Inflammatory macrophage treated with lipopolysaccharide for 1 hour (primary cell): ENCODE measurements at regions not wholly inside any gene's neighbourhood (a gene's known extent, or its start where the extent isn't known, plus 50 kb on each side); places are given as distances from the start of the nearest gene placed in this dataset.
"Not testable (repeated sequence)": the region's sequence is repeated elsewhere in the genome, so short reads cannot be mapped to it uniquely, and the experiment has no call there.

Experiments used
- DNase-seq, 2 donors: peaks; one replicate each; pipeline ENCODE4 v3.0.0-alpha.2; 2020 to 2022

DNA sequence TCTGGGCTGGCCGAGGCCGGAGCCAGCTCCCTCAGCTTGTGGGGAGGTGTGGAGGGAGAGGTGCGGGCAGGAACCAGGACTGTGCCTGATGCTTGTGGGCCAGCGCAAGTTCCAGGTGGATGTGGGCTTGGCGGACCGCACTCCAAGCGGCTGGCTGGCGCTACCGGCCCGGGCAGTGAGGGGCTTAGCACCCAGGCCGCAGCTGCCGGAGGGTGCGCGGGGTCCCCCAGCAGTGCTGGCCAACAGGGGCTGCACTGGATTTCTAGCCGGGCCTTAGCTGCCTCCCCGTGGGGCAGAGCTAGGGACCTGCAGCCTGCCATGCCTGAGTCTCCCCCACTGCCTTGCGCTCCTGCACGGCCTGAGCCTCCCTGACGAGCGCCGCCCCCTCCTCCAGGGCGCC is 242.8 kb downstream of the CCSER2 start:
- no peak for DNase-seq

DNA sequence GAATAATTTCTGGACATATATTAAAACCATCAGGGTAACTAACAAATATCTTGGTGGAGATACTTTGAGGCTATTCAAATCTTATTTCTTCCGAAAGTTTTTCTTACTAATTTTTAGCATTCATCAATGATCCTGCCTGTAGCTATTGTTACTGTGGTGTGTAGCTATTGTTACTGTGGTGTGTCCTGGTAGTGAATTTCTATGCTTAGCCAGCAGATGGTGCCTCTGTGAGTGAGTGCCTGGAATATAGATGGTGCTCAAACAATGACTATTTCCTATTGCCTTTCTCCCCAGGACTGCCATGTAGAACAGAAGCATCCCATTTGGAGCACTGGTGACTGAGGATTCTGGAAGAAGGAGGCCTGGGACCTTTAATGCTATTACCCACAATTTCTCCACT is 245.7 kb downstream of the CCSER2 start:
- no peak for DNase-seq

DNA sequence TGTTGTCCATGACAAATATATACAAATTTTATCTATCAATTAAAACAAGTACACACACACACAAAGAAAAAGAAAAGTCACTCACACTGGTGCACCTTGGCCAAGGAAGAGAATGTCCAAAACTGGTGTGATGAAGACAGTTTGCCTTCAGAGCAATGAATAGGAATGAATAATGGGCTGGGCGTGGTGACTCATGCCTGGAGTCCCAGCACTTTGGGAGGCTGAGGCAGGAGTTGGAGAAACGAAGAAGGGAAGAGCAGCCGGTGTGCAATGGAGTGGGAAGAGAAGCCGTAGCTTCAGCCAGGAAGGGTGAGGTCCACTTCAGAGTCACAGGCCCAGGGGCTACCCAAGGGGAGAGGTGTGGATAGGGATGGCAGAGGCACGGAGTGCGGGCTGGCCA is 253.6 kb downstream of the CCSER2 start:
- DNase-seq: no peak

DNA sequence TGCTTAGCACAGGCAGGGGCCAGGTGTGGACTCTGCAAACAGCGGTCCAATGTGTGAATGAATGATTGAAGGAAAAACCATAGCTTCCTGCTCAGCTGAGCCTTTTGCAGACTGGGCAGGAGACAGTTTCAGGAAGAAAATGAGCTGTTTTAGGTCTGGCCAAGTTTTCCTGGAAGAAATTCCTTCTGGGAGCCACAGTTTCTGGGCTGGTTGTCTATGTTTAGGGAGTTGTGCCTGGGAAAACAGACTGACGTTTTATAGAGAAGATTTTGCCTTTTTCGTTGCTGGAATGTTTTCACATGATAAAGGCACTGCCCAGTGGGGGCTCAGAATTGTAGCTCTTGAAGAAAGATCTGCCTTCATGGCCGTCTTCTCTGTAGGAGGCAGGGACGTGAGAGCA is 255.1 kb downstream of the CCSER2 start:
- DNase-seq: no peak

DNA sequence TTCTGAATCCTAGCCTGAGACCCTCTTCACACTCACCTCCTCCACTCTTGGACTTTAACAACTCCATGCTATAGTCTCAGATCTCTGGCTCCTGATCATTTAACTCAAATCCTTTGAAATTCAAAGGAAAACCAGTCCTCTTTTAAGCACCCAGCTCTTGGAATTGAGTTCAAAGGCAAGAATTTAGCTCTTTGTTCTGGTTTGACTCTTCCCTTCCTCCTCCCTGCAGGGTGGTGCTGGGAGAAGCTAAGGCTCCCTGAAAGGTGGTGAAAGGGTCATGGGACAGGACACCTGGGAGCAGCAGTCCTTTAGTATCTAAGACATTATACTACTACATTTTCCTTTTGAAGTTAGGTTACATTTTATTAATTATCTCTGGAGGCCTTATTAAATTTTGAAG is 259.4 kb downstream of the CCSER2 start:
- no peak for DNase-seq

DNA sequence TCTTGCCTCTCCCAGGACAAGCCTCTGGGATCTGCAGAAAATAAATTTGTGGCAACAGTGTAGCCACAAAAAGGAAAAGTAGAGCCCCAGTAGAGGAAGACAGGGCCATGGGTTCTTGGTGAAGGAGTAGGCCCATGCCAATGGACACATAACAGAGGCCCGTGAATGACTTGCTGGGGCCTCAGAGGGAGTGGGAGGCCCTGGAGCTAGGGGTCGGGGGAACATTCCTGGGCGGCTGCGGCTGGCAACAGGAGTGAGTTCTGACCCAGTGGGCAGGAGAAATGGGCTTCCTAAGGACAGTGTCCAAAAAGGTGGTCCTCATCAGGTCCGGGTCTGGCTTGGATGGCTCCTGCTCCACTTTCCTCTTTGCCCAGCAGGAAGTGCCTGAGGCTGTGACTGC is 260.0 kb downstream of the CCSER2 start:
- no peak for DNase-seq

DNA sequence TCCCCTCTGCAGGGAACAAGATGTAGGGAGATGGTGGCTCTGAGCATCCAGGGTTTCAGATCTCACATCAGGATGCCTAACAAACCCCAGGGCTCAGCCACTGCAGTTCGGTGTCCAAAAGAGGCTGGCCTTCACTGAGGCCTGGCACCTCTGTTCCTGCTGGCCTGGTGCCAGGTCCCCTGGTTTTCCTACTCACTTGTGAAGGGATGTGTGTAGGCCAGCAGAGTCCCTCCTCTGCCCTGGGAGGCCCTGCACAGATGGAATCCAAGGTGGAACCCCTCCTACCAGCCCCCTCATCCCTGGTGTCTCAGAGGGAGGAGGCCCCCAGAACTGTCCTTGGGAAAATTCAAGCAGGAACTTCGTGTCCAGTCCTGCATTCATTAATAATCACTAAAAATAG is 260.6 kb downstream of the CCSER2 start:
- no peak for DNase-seq

DNA sequence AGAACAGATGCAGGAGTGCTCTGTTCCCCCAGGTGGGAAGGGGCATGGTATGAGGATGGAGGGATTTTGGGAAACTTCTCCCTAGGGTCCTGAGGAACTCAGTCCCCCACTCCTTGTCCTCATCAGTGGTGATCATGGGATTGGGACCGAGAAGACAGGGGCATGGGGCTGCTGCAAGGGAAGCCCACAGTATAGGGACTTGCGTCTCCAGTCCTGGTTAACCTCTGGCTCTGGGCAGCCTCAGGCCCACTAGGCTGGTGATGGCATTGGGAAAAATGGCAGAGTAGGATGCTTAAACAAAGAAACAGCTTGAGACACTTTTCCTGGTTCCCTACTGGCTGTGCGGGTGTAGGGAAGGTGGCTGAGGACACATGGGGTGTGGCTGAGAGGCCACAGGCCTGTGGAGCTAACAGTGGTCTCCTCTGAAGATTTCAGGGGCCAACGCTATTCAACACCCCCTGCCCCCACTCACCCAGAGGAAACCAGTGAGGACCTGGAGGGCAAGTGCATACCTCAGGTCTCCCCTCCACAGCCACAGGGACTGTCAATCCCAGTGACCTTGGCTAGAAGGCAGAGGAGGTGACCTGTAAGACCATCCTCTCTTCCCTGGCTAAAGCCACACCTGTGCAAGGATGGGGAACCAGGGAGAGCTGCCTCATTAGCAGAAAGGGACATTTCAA is 261.3 kb downstream of the CCSER2 start:
- no peak for DNase-seq

DNA sequence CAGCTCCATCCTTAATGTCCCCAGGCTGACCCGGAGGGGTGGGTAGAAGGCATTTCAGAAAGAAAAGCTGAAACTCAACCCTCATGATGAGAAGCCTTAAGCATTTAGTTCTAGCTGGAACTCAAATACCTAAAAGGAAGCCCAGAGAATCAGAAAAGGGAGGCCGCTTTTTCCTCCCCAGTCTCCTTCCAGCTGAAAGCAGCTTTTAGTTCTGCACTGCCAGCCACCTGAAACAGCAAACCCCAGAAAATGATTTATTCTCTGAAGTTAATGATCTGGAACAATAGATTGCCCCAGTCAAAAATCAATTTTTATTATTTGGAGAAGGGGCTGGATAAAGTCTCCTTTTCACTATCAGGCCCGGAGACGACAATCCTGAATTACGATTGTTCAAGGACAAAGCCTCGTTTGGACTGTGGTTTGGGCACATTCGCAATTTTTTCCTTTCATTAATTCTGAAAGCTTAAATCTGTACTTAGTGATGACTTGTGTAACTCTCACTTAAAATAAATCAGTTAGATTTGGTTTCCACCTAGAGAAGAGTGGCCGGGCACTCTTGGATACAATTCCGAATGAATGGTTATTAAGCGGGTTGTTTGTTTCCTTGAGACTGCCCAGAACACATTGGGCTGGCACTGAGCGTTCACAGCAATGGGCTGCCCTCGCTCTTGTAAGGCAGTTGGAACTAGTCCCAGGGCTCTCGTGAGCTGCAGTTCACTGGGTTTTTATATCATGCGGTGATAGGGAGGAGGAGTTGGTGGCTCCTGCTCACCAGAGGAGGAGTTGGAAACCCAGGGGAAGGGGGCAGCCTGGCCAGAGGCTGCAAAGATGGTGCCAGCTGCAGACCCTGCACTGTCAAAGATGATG is 262.2 kb downstream of the CCSER2 start:
- DNase-seq: no peak

DNA sequence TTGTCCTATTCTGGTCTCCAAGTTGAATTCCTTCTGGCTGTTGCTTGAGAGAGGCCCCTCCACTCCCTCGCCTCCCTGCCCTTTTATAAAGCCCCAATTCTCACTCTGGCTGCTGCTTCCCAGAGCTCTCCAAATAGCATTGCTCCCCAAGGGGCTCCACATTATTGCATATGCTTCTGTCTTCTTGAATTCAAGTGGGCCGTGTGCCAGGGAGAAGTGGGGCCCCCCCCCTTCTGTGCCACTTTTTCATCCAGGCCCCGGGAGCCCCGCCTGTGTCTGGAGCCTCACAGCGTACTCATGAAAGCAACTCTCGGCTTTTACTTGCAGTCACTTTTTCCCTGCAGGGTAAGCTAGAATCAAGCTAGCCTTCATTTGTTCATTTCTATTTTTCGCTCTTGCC is 265.1 kb downstream of the CCSER2 start:
- no peak for DNase-seq

DNA sequence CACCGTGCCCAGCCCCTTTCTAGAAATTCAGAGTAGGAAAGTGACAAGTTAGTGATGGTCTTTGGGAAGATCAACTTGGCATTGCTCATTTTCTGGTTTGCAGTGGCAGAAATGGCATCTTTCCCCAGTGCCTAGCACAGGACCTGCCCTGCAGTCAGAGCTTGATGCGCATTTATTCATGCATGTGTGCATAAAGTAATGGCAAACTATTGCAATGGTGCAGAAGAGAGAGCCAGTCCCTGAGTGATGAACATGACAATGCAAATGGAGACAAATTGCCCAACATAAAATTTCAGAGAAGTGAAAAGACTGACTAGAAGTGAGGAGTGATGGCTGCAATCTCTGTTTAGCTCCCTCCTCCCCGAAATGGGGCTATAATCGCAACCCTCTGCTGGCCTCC is 268.2 kb downstream of the CCSER2 start:
- no peak for DNase-seq

DNA sequence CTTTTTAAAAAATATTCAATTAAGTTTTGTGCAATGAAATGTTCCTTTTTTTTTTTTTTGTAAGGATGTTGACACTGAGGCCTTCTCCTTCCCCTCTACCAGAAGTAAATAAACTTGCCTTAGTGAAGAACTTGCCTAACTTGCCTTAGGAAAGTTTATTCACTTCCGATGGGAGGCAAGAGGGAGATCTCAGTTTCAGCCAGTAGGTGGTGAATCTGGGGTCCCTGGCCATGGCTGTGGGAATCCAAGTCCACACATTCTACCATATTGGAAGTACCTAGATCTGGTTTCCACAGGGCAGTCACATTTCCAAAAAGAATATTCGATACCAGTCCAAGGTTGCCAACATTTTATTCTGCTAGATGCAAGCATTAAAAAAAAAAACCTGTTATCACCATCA is 270.9 kb downstream of the CCSER2 start:
- no peak for DNase-seq

DNA sequence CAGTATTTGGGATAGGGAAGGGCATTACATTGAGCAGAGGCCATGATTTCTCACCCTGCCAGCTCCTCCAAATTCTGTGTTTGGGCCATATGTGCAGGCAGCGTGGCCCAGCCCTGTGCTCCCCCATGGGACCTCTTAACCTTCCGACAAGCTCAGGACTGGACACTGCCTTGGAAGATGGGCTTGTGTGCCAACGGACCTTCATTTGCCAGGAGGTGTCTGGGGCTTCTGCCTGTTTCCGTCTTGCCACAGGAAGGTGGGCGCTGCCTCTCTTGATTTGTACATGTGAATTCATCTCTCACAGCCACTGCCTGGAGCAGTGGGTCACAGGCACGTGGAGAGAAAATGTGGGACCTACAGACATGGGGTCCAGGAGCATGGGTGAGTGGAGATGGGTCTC is 272.6 kb downstream of the CCSER2 start:
- DNase-seq: no peak

DNA sequence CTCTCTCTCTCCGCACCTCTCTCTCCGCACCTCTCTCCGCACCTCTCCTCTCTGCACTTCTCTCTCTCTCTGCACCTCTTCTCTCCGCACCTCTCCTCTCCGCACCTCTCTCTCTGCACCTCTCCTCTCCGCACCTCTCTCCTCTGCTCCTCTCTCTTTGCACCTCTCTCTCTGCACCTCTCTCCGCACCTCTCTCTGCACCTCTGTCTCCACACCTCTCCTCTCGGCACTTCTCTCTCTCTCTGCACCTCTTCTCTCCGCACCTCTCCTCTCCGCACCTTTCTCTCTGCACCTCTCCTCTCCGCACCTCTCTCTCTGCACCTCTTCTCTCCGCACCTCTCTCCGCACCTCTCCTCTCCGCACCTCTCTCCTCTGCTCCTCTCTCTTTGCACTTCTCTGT is 274.2 kb downstream of the CCSER2 start:
- not testable (repeated sequence) for DNase-seq

DNA sequence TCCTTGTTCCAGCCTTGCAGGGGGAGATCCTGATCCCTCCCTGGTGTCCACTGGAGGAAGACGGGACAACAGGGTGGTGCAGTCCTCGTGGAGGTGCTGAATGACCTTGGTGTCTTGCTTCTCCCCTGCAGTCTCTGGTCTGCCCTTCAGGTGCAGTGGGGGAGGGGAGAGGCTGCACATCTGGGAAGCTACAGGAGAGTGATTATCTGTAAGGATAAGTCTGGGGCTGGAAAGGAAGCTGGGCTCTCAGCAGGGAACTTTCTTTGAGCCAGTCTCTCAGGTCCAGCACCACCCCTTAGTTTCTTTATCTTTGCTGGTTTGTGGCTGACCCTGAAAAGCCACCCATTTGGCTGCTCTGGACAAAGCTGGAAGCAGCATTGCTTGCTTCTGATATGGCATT is 275.6 kb downstream of the CCSER2 start:
- no peak for DNase-seq

DNA sequence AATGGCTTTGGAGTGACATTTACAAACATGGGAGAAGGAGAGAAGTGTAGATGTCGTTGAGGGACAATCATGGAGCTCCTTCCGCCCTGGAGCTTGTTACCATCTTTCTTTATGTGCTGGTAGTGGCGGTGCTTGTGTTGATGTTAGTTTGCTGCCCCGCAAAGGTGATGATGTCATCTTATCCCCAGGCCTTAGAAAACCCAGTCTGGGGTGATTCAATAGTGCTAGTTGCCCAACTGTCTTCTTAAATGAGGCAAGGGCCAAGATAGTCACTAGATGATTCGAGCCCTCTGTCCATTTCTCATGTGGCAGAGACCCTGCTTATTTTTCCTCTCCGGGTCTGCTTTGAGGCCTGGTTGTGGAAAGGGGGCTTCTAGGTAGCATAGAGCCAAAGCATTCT is 277.4 kb downstream of the CCSER2 start:
- no peak for DNase-seq

DNA sequence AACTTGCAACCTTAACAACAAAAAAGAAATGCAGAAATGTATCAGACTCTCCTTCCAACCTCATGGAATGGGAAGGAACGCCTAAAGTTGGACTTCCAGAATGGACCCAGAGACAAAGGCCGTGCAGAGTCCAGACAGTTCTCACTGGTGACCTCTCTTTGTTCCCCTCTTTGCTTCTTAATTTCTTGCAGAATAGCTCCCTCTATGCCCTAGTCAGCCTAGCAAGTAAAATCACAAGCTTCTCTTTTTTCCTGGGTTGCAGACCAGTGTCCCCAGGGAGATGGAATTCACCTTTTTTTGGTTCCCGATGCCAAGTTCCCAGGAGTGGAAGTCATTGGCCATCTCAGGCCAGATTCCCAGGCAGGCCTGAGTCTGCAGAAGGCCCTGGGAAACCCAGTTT is 278.0 kb downstream of the CCSER2 start:
- DNase-seq: no peak

DNA sequence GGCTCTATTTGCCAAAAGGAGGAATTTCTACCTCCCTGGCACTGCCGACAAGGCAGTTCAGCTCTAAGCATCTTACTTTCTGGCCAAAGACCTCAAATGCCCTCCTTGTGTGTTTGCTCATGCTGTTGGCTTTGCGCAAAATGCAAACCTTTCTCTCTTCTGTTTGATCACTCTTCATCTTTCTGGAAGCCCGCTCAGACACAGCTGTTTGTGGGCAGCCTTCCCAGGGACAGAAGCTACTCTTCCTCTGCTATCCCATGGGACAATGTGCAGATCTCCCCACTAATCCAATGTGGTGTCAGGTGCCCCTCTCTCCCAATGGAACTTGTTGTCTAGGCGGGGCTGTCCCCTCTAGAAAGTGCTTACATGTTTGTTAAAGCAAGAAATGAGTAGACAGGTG is 278.7 kb downstream of the CCSER2 start:
- no peak for DNase-seq

DNA sequence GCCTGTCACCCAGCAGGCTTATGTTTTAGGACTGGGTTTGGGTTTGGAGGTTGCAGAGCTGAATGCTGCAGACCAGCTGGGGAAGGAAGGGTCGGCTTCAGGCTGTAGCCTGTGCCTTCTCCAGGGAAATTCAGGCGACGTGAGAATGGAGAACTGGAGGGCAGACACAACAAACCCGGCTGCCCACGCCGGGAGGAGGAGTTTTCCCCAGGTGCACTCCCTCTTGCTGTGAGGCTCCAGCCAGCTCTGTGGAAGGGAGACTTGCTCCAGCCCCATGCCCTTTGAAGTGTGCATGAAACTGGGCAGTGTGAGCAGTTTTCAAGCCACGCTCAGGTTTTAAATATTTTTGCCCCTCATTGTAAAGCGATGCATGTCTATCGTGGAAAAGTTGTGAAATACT is 279.1 kb downstream of the CCSER2 start:
- no peak for DNase-seq

DNA sequence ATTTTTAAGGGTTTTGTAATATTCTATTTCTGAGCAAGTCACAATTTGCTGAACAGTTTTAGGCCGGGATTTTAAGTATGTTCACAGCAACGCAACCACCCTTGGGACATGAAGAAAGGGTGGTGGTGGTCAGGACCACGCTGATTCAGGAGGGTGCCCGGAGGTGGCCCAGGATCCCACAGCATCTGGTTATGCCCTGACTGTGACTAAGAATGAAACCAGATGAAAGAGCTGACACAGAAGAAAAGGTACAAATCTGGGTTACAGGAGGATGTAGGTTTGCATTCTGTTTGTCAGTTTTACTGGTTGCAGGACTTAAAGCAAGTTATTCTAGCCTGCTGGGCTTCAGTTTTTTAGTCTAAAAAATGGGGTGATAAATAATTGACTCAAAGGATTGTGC is 279.7 kb downstream of the CCSER2 start:
- no peak for DNase-seq

DNA sequence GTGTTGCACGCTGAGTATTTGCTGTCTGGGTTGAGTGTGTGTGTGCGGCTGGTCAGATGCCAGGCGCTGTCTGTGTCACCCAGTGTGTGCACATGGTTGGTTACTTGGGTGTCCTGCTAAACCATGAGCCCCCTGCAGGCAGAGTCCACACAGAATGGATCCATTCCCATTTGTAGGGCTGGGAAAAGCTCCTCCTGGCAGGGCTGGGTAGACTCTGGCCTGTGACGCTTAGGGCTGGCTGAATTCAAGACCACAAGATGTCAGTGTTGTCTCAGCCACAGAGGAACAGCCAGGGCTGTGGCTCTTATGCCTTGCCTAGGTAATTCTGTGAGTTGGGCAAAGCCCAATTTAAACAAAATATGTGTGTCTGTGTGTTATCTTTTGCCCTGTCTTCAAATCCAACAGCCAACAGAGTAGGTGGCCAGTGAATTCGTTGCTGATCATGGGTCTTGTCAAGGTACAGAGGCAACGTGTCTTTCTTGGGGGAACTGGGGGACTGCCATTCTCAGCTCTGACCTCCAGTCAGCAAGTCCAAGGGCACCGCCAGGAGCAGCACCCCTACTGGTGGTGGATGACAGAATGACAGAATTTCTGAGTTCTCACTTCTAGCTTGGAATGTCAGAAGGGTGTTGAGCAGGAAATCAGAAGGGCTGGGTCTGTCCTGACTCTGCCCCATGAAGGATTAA is 285.1 kb downstream of the CCSER2 start:
- no peak for DNase-seq

DNA sequence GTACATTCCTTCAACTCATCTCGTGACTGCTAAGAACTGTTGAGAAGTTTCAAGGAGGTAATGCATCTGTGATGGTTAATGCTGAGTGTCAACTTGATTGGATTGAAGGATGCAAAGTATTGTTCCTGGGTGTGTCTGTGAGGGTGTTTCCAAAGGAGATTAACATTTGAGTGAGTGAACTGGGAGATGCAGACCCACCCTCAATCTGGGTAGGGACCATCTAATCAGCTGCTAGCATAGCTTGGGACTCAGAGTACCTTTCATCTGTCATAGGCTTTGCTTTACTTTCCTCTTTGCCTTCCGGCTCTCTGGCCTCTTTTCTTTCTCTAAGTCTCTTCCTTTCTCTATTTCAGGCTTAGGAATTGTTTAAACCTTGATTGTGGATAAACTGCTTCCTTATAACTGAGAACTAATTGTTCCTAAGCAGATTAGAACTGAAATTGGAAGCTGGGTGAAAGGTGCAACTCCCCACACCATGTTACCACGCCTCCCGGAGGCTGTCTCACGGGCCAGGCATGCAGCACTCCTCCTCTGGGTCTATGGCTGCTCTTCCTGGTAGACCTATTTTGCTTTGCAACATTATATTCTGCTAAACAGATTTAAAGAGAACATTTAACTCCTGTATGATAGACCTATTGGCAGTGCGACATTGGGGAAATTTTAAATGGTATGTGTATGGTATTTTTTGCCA is 298.2 kb downstream of the CCSER2 start:
- DNase-seq: no peak

DNA sequence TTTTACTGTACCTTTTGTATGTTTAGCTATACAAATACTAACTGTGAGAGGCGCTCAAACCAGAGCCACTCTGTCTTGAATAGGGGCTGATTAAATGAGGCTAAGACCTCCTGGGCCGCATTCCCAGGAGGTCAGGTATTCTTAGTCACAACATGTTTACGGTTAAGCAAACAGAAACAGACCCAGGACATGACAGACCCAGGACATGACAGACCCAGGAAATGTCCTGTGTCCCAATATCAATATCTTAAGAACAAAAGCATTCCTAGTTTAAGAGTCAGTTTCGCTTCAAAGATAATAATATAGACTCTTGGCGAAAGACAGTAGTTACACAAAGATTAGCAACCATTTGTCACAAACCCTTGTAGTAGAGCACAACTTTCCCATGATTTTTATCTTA is 304.5 kb downstream of the CCSER2 start:
- DNase-seq: no peak

DNA sequence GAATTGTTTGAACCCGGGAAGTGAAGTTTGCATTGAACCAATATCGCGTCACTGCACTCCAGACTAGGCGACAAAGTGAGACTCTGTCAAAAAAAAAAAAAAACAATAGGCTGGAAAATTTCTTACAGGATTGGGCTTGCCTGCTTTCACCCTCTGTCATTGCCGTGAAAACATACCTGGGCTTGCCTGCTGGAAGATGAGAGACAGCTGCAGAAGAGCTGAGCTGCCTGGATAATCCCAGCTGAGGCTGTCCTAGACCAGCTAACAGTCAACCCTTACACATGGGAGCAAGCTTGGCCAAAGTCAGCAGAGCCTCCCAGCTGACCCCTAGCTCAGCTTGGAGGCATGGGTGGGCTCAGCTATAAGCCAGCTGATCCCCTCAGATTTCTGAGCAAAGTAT is 306.2 kb downstream of the CCSER2 start:
- DNase-seq: no peak
